Testis (tissue), 2 donors: ENCODE measurements at regions not wholly inside any gene's neighbourhood (a gene's known extent, or its start where the extent isn't known, plus 50 kb on each side); places are given as distances from the start of the nearest gene placed in this dataset.

Experiments used
- DNase-seq: peaks from one replicate; pipeline ENCODE4 v3.0.0-alpha.2; 2019
- H3K27ac ChIP-seq, 2 donors: fragments of 200-600 bp; sonication (generic); one replicate each; pipeline ENCODE4 v1.5.1; 2019
- H3K27me3 ChIP-seq: fragments of 200-600 bp; sonication (generic); one replicate; pipeline ENCODE4 v1.5.1; 2019
- H3K36me3 ChIP-seq: fragments of 200-600 bp; sonication (generic); one replicate; pipeline ENCODE4 v1.5.1; 2017; ENCODE audit warnings: low read depth; ENCODE audit errors: missing control alignments
- H3K4me1 ChIP-seq: fragments of 200-600 bp; sonication (generic); one replicate; pipeline ENCODE4 v1.5.1; 2019
- H3K4me3 ChIP-seq, 2 donors: fragments of 200-600 bp; sonication (generic); one replicate each; pipeline ENCODE4 v1.5.1; 2017 to 2019
- H3K9me3 ChIP-seq: fragments of 200-600 bp; sonication (generic); one replicate; pipeline ENCODE4 v1.5.1; 2017
- POLR2A ChIP-seq: fragments of 450-650 bp; IDR thresholded peaks from one replicate; pipeline ENCODE4 v1.6.1; 2017; ENCODE audit warnings: antibody characterized with exemption, mild to moderate bottlenecking, moderate library complexity
- WGBS, 2 donors: methylation state at CpG; one replicate each; pipeline ENCODE4 v1.1.5; 2018; 5-methylcytosine and 5-hydroxymethylcytosine counted together
- intact Hi-C: fragments of 100-400 bp; cut with DNase I; formaldehyde crosslinking; loops from one replicate; pipeline ENCODE4 v1.15.1; 2023; ENCODE audit warnings: low total_unique reads
- TF ChIP-seq, protein P1 (sequence below), 3 experiments: fragments of 450-650 bp in 2 of 3; fragments of 200-600 bp in 1 of 3; sonication (generic) in 1 of 3; IDR thresholded peaks; one replicate each; pipeline ENCODE4 v1.5.1; 2016 to 2019; ENCODE audit warnings: antibody characterized with exemption in 3 of 3, mild to moderate bottlenecking in 2 of 3, moderate library complexity in 1 of 3

DNA sequence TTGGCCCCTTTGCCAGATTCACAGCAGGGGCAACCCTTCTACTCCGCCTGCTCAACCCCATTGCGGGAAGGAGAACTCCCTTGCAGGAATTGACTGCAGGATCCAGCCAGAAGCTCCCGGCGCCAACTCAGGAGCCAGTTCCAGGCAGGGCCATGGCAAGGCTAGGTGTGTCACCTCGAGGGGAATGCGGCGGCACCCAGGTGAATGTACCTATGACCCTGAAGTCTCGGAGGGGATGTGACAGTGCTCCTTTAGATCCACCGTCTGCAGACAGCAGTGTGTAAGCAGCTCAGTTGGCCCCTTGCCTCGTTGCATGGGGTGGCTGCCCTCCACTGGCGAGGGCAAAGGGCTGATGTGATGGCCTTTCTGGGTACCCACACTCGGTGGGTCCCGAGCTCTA, 606.6 kb downstream of the ELAVL2 start:
- Histone ChIP-seq H3K9me3 (no peaks in the 10 kb centered on the region), H3K4me1 (no peaks in the 10 kb centered on the region), H3K27ac (no peak overlapping the region), H3K36me3 (no peaks in the 10 kb centered on the region), H3K27me3 (no peaks in the 10 kb centered on the region), H3K4me3 (no peak overlapping the region)
- DNase-seq: no peak
- 77 to 86% methylated on average over 8 to 13 of the region's 13 CpGs for WGBS, 2 donors
- intact Hi-C loops: no loop called here
- TF ChIP-seq POLR2A: no peak
- TF ChIP-seq, protein P1, sequence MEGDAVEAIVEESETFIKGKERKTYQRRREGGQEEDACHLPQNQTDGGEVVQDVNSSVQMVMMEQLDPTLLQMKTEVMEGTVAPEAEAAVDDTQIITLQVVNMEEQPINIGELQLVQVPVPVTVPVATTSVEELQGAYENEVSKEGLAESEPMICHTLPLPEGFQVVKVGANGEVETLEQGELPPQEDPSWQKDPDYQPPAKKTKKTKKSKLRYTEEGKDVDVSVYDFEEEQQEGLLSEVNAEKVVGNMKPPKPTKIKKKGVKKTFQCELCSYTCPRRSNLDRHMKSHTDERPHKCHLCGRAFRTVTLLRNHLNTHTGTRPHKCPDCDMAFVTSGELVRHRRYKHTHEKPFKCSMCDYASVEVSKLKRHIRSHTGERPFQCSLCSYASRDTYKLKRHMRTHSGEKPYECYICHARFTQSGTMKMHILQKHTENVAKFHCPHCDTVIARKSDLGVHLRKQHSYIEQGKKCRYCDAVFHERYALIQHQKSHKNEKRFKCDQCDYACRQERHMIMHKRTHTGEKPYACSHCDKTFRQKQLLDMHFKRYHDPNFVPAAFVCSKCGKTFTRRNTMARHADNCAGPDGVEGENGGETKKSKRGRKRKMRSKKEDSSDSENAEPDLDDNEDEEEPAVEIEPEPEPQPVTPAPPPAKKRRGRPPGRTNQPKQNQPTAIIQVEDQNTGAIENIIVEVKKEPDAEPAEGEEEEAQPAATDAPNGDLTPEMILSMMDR (IDR thresholded peaks at IDR 0.05): no peak

DNA sequence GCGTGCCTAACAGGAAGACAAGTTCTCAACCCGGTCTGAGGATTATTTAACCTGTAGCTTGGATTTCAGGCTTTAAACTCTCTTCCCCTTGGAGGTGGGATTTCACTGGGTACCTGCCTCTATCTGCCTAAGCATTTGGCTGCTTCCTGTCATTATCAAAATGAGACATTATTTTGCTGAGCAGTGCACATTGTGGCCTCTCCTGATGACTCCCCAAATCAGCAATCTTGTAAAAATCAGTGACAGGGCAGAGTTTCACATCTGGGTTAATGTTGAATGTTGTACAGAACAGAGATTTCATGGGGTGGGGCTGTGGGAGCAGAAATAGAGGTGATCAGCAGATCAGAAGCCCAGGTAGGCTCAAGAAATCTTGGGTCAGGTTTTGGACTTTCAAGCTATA, 605.9 kb downstream of the ELAVL2 start:
- intact Hi-C loops: no loop called here
- TF ChIP-seq, protein P1 (IDR thresholded peaks at IDR 0.05): no peak
- TF ChIP-seq POLR2A: no peak
- no peak overlapping the region for H3K27ac ChIP-seq
- DNase-seq: no peak
- H3K4me1 ChIP-seq: no peaks in the 10 kb centered on the region
- H3K9me3 ChIP-seq: no peaks in the 10 kb centered on the region
- no peaks in the 10 kb centered on the region for H3K36me3 ChIP-seq
- no peaks in the 10 kb centered on the region for H3K27me3 ChIP-seq
- no peak overlapping the region for H3K4me3 ChIP-seq
- WGBS, 2 donors: 70 to 74% methylated on average over 2 of the region's 2 CpGs

DNA sequence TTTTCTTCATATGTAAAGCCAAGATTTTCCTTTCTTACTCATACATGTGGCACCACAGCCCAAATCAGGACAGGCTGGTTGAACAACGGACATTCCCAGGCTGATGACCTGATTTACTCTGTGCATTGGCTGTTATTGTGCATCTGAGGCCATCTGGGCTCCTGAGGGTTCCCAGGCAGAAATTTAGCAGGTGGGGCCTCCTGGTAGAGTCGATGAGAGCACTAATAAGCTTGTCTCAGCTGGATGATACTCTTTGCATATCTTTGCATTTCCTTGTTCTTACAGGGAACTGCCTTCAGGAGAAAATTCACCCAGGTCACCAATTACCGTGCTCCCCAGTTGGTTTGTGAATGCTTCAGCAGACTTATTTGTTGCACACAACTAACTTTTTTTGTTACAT, 605.1 kb downstream of the ELAVL2 start:
- no peaks in the 10 kb centered on the region for H3K27me3 ChIP-seq
- H3K4me1 ChIP-seq: no peaks in the 10 kb centered on the region
- no peak for DNase-seq
- TF ChIP-seq, protein P1 (IDR thresholded peaks at IDR 0.05): no peak
- intact Hi-C loops: no loop called here
- H3K9me3 ChIP-seq: no peaks in the 10 kb centered on the region
- no peaks in the 10 kb centered on the region for H3K36me3 ChIP-seq
- 85 to 89% methylated on average over 3 of the region's 3 CpGs for WGBS, 2 donors
- H3K27ac ChIP-seq: no peak overlapping the region
- no peak overlapping the region for H3K4me3 ChIP-seq

DNA sequence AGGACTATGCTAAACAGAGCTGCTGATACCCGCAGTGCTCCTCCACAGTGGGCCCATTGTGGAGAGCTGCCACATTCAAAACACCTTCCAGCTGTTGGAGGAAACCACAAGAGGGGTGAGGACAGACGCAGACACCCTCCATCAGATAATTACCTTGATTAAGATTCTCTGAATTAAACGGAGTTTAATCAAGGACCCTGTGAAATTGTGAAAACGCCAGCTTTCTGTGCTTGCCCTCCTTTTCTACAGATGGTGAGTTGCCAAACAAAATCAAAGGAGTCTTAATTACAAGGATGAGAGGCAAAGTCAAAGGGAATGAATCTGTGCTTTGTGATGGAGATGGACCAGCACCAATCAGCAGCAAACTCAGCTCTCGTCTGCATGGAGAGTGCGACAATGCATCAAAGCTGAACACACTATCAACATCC, 596.1 kb downstream of the ELAVL2 start:
- no peak for TF ChIP-seq POLR2A
- TF ChIP-seq, protein P1 (IDR thresholded peaks at IDR 0.05): no peak
- H3K36me3 ChIP-seq: no peaks in the 10 kb centered on the region
- H3K27me3 ChIP-seq: no peaks in the 10 kb centered on the region
- 43 to 59% methylated on average over 6 of the region's 6 CpGs for WGBS, 2 donors
- no peak overlapping the region for H3K27ac ChIP-seq
- H3K4me1 ChIP-seq: no peaks in the 10 kb centered on the region
- intact Hi-C loops: no loop called here
- H3K9me3 ChIP-seq: no peaks in the 10 kb centered on the region
- DNase-seq: no peak
- H3K4me3 ChIP-seq: no peak overlapping the region

DNA sequence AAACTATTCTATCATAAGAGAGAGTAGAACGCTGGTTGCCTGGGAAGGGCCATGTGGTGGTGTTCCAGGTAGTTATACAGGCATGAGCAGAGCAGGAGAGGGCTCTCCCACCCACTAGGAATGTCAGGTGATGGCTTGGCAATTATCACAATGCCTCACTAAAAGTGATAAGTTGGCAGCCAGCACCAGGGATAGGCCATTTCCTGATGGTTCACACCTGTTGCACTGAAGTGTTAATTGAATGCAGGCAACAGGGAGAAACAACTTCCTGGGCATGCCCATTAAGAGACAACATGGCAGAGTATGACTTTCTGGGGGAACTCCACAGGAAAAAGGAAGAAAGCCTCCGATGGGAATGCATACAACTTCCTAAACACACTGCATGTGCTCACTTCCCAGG, 593.2 kb downstream of the ELAVL2 start:
- no peaks in the 10 kb centered on the region for H3K36me3 ChIP-seq
- no peaks in the 10 kb centered on the region for H3K4me1 ChIP-seq
- WGBS, 2 donors: 50 to 68% methylated on average over 2 of the region's 2 CpGs
- intact Hi-C loops: no loop called here
- DNase-seq: no peak
- no peaks in the 10 kb centered on the region for H3K27me3 ChIP-seq
- no peak overlapping the region for H3K27ac ChIP-seq
- no peak for TF ChIP-seq POLR2A
- TF ChIP-seq, protein P1 (IDR thresholded peaks at IDR 0.05): no peak
- no peak overlapping the region for H3K4me3 ChIP-seq
- no peaks in the 10 kb centered on the region for H3K9me3 ChIP-seq
